ENCODE measurements at regions not wholly inside any gene's neighbourhood (a gene's known extent, or its start where the extent isn't known, plus 50 kb on each side); places are given as distances from the start of the nearest gene placed in this dataset.

DNA sequence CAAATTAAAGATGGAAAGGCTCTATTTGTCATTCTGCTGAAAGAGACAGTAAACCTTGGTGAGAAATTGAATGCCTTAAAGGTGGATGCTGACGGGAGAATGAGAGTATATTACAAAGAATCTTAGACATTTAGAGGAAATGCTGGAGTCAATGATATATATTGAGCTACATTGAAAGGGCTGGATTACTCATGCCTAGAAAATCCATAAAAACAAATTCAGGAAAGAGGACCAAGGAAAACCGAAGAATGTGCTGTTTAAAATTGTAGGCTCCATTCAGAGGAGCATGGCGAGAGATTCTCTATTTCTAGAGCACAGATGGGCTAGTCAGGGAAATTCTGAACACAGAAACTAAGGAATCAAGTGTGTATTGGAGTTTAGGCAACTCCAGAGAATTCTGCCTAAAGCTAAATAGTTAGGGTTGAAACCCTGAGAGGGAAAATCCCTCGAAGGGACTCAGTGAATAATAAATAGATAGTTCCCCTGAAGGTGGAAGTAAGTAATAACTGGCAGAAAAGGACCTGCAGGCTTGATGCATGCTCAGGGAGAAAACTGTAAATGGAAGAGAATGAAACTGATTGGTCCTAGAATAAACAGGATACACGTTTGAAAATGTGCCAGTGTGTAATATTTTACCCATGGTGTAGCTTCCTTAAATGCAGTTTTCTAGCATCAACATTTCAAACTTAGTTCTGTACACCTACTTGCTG lies 1532.4 kb upstream of the TENM3 start:
- no peak for DNase-seq

DNA sequence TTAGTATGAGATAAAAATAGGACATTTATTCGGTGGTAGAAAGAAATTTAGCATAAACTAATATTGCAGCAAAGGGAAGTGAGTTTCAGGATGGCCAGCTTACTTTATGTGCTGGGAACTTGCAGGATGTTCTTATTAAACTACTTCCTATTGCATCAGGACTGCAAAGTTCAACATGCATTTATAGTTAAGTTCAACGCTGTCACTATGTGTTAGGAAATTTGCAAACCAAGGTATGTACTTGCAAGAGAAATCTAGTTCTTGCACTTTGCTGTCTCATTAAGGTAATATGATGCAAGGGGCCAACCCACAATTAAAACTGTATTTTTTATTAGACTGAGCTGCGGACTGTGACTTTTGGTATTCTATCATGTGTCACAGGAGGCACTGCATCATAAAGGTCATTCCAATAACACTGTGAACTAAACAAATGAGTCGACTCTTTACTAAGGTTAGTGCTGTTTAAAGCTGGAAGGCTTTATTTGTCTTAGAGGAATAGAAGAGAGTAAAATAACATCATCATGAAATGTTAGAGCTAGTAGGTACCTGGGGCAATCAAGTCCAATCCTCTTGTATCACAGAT lies 1525.7 kb upstream of the TENM3 start:
- no peak for DNase-seq

DNA sequence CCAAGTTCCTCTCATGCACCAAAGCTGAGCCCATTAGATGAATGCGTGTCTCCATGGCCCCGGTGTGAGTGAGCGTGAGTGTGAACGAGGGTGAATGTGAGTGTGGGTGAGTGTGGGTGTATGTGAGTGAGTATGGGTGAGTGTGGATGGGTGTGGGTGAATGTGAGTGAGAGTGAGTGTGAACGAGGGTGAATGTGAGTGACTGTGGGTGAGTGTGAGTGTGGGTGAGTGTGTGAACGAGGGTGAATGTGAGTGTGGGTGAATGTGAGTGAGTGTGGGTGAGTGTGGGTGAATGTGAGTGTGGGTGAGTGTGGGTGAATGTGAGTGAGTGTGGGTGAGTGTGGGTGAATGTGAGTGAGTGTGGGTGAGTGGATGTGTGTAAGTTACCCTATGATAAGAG lies 1521.8 kb upstream of the TENM3 start:
- DNase-seq, result no peak

DNA sequence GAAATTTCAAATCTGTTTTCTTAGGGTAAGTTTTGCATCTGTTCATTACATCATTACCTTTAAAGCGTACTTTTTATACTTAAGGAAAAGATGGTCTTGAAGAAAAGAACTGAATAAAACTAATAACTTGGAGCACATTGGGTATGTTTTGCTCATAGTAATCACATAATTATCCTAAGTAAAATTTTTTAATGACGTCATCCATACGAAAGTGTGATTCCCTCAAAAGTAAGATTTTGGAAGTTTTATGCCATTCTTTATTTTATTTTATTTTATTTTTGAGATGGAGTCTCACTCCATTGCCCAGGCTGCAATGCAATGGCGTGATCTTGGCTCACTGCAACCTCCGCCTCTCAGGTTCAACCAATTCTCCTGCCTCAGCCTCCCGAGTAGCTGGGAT lies 1516.6 kb upstream of the TENM3 start:
- DNase-seq, result no peak

DNA sequence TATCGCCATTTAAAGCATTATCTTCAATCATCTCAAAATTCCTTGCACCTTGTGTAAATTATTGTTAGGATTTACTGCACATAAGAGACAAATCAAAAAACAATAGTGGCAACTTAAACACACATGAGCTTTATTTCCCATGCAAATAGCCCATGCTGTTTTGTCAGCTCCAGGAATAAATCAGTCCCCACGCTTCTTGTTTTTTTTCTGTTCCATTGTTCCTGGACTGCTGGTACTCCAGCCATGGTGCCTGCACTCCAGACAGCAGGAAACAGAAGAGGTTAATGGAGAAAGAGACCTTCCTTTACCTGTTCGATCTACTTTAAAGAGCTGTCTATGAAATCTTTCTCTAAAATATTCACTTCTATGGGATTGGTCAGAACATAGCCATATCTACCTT lies 1515.7 kb upstream of the TENM3 start:
- DNase-seq, result no peak

- DNase-seq, result no peak
Observed at GRCh38 chr4:180734753-180735432, 1508.3 kb upstream of the TENM3 start.

GRCh38 chr4:180741703-180742102 lies 1501.5 kb upstream of the TENM3 start:
- DNase-seq, result no peak

DNA sequence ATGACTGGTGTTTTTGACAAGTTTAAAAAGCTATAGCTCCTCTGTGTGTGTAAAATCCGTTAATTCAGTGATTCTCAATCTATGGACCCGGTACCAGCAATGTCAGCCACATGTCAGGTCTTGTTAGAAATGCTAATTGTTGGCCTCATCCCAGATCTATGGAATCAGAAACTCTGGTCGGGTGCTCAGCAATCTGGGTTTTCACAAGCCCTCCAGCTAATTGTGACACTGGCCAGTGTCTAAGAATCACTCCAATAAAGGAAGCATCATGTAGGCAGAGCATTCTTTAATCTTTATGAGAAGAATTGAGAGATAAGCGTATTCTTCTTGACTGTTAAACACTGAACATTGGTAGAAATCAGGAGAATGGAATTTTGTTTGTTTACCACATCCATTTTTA lies 1498.2 kb upstream of the TENM3 start:
- no peak for DNase-seq

DNA sequence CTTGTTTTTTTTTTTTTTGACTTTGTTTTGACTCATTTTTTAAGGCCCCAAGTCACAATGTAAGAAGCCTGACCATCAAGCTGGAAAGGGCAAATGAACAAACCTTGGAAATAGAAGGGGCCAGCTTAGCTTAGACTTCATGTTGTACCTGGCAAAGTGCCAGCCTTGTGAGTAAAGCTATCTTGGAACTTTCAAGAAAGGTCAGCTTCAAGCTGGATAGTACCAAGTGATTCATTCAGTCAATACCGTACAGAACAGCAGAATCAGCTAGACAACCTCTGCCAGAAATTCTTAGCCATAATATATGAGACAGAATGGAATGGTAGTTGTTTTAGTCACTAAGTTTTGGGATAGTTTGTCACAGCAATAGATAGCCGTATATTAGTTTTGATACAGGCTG lies 1492.2 kb upstream of the TENM3 start:
- no peak for DNase-seq

GRCh38 chr4:180757927-180758326 lies 1485.3 kb upstream of the TENM3 start:
- no peak for DNase-seq

DNA sequence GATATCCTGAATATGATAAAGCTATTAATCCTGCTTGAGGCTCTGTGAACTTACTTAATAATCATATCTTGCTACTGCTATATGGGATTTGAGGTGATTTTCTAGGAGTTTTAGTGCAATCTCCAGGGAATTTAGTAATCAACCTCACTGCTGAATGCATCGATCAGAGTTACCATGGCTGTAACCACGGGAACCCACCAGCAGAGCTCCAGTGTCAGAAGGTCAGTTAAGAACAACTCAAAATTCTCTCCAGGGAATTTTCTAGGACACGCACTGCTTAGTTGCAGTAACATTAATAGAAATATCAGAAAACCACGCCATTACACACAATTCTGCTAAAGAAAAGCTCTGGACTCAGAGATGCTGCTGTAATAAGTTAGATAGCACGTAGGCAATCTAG lies 1477.2 kb upstream of the TENM3 start:
- no peak for DNase-seq

DNA sequence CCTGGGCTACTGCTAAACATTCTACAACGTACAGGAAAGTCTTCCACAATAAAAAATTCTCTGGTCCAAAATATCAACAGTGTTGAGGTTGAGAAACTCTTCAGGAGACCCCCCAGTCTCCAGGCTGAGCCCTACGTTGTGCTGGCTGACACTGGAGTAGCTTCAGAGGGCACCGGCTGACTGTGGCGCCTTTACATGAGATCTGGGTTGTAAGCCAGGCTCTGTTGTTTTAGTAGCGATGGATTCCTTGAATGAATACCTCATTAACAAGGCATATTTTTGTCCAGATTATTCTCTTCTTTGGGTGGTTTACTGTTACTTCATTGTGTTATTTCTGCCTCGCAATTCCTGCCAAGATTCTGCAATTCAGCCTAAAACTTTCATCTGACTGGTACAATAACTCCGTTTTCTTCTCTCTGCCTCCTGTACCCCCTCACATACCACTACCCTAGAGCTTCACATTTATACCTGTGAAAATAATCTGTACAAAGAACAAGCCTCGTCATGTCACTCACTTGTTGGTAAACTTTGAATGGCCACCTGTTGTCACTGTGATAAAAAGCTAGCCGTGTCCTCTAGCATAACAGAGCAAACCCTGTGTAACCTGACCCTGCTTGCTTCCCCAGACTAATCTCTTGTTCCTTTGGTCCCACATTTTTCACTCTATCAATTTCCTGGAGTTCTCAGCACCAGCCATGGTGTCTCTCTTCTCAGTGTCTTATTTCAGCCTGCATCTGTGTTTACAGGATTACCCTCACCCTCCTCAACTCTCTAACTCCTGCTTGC lies 1476.1 kb upstream of the TENM3 start:
- no peak for DNase-seq

- no peak for DNase-seq
Observed at GRCh38 chr4:180768610-180769009, 1474.6 kb upstream of the TENM3 start.

DNA sequence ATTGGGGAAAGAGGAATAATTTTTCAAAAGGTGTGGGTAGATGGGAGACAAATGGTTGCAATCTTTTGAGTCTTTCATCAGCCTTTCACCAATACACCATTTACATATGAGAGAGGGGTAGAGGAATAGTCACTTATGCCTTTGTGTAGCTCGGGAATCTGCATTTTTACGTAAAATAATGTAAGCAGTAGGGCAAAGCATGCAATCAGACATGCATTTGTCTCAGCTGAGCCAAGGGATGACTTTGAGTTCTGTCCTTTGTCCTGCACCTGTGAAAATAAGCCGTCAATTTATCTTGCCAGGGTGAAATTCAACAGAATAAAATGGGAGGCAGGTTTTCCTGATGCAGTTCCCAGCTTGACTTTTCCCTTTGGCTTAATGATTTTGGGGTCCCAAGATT lies 1473.4 kb upstream of the TENM3 start:
- DNase-seq, result no peak

- no peak for DNase-seq
Observed at GRCh38 chr4:180770265-180770664, 1472.9 kb upstream of the TENM3 start.

- DNase-seq, result no peak
Observed at GRCh38 chr4:180784940-180785339, 1458.3 kb upstream of the TENM3 start.

- no peak for DNase-seq
Observed at GRCh38 chr4:180788729-180789128, 1454.5 kb upstream of the TENM3 start.

DNA sequence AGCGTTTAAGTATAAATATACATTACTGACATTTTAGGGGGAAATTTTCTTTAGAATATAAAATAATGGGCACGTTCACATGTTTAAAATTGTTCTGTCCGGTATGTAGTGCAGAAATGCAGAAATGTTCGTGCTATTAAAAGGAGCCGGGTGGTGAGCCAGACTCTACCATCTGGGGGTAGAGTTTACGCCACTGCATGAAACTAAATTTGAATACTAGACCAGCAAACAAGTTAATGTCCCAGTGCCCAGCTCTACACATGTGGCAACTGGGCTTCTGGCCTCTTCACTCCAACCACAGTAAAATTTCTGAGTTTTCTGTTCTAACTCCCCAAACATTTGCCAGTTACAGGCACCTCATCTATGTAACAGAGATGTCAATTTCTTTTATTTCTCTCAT lies 1453.3 kb upstream of the TENM3 start:
- no peak for DNase-seq

- no peak for DNase-seq
Observed at GRCh38 chr4:180790471-180790870, 1452.7 kb upstream of the TENM3 start.

GRCh38 chr4:180792541-180792940 lies 1450.7 kb upstream of the TENM3 start:
- no peak for DNase-seq

- no peak for DNase-seq
Observed at GRCh38 chr4:180794333-180794732, 1448.9 kb upstream of the TENM3 start.

DNA sequence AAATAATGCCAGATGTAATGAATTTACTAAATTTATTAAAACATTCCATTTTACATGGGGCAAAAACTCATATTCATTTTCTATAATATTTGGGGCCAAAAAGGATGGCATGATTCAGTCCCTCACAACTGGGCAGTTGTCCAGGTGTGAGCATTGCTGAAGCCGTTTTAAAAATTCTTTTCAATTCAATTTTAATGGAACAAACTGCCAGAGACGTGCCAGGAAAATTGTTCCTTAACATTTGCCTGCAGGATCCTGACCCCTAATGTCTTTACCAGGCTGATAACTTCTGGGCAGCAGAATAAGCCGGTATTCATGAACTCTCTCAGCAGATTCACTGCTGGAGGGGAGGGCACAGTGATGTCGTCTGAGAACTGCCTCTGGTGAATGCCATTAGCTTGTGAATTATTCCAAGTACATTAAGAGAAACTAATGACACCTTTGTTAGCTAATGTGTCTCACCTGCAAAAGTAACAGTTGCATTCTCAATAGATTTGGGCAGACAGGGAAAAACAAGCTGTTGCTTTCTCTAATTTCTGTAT lies 1445.1 kb upstream of the TENM3 start:
- DNase-seq, result no peak

DNA sequence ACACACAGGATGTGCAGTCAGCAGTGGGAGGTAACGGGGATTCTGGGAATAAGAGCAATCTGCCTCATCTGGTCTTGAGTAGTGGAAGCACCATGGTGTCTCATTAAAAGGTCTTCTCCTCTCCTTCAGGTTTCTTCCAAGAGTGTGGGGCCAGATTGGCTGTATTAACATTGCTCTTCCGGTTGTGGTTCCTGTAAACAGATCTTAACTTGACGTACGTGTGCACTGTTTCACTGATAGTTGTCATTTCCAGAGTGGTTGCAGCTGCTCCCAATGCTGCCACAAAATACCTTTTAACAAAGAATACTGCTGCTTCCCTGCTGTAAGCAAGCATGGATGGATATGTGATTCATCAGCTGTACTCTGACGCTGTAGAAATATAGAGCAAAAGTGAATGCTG lies 1443.4 kb upstream of the TENM3 start:
- DNase-seq, result no peak
